ENCODE measurements at regions not wholly inside any gene's neighbourhood (a gene's known extent, or its start where the extent isn't known, plus 50 kb on each side); places are given as distances from the start of the nearest gene placed in this dataset.

GRCh38 chr18:68244786-68245185 is 470.1 kb downstream of the TMX3 start:
- TF ChIP-seq, protein P1, sequence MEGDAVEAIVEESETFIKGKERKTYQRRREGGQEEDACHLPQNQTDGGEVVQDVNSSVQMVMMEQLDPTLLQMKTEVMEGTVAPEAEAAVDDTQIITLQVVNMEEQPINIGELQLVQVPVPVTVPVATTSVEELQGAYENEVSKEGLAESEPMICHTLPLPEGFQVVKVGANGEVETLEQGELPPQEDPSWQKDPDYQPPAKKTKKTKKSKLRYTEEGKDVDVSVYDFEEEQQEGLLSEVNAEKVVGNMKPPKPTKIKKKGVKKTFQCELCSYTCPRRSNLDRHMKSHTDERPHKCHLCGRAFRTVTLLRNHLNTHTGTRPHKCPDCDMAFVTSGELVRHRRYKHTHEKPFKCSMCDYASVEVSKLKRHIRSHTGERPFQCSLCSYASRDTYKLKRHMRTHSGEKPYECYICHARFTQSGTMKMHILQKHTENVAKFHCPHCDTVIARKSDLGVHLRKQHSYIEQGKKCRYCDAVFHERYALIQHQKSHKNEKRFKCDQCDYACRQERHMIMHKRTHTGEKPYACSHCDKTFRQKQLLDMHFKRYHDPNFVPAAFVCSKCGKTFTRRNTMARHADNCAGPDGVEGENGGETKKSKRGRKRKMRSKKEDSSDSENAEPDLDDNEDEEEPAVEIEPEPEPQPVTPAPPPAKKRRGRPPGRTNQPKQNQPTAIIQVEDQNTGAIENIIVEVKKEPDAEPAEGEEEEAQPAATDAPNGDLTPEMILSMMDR (IDR thresholded peaks at IDR 0.05; ENCODE audit: low read depth, low read length, missing input control), result no peak
- TF ChIP-seq YY1 (IDR thresholded peaks at IDR 0.05), result no peak
- TF ChIP-seq REST (IDR thresholded peaks at IDR 0.05), result no peak
- no peak for TF ChIP-seq ZBTB33 (IDR thresholded peaks at IDR 0.05)
- TF ChIP-seq SP1 (IDR thresholded peaks at IDR 0.05), result no peak
- no peak for TF ChIP-seq JUND (IDR thresholded peaks at IDR 0.05)
- TF ChIP-seq, protein P2, sequence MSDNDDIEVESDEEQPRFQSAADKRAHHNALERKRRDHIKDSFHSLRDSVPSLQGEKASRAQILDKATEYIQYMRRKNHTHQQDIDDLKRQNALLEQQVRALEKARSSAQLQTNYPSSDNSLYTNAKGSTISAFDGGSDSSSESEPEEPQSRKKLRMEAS (IDR thresholded peaks at IDR 0.05), result no peak
- TF ChIP-seq HNF4A (conservative IDR thresholded peaks at IDR 0.05), result no peak
- TF ChIP-seq TAF1 (conservative IDR thresholded peaks at IDR 0.05), result no peak
- no peak for TF ChIP-seq EGR1 (IDR thresholded peaks at IDR 0.05; ENCODE audit: low read depth in 2 of 2)
- TF ChIP-seq HNF4G (IDR thresholded peaks at IDR 0.05), result no peak
- no peak for TF ChIP-seq RAD21 (IDR thresholded peaks at IDR 0.05)
- TF ChIP-seq GABPA (IDR thresholded peaks at IDR 0.05 in 1 of 2, conservative IDR thresholded peaks at IDR 0.05 in 1 of 2), result no peak

Measured in liver (tissue), 3 donors.